ENCODE measurements at regions not wholly inside any gene's neighbourhood (a gene's known extent, or its start where the extent isn't known, plus 50 kb on each side); places are given as distances from the start of the nearest gene placed in this dataset.

DNA sequence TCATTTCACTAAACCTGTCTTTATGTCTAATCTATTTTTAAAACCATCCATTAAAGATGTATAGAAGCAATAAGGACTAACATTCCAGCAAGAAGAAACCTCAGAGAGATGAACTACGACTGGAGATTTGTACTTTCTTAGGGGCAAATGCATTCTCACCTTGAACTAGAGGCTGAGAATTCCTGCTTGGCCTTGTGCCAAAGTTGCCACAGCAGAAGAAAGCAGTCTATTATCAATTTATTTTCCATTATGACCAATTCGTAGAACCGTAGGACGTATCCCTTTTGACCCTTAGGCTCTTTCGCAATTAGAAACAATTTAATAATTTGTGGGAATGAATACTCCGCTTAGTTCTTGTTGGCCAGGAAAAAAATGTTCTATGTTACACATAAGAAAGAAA lies 1647.4 kb upstream of the CDH9 start:
- no peaks in the 10 kb centered on the region for H3K27me3 ChIP-seq (ENCODE audit: insufficient read depth, low read length)
- no peaks in the 10 kb centered on the region for H3K9me3 Mint-ChIP-seq
- H3K36me3 Mint-ChIP-seq (ENCODE audit: insufficient read depth in 1 of 3, low read depth in 3 of 3), result no peaks in the 10 kb centered on the region
- no peak overlapping the region for H3K27ac Mint-ChIP-seq
- no CpG with 5 or more reads among the region's 6 CpGs for WGBS (ENCODE audit: extremely low coverage, insufficient read length, low lambda C conversion rate)
- no peaks in the 10 kb centered on the region for H4K20me1 ChIP-seq (ENCODE audit: control insufficient read depth, insufficient read depth, insufficient read length)
- no peak overlapping the region for H2BK20ac ChIP-seq (ENCODE audit: low read depth, low read length, poor library complexity, severe bottlenecking)
- no peak overlapping the region for H3K14ac ChIP-seq (ENCODE audit: insufficient read depth, low read length)
- H3K9ac ChIP-seq (ENCODE audit: extremely low read depth, insufficient read length, low read length), result no peak overlapping the region
- H3K56ac ChIP-seq (ENCODE audit: insufficient read length, low read depth, low read length), result no peak overlapping the region
- H3T11ph ChIP-seq (ENCODE audit: low read length), result no peak overlapping the region
- H2AFZ ChIP-seq (ENCODE audit: low read length), result no peak overlapping the region
- no peaks in the 10 kb centered on the region for H3K23me2 ChIP-seq (ENCODE audit: insufficient read length, low read depth, low read length, poor library complexity, severe bottlenecking)
- H2BK120ac ChIP-seq (ENCODE audit: low read depth, low read length, poor library complexity, severe bottlenecking), result no peak overlapping the region
- H3K23ac ChIP-seq (ENCODE audit: insufficient read length, low read depth, low read length), result no peak overlapping the region
- H3K9me3 ChIP-seq (ENCODE audit: control insufficient read depth, low read depth, low read length), result no peaks in the 10 kb centered on the region
- TF ChIP-seq, protein P1, sequence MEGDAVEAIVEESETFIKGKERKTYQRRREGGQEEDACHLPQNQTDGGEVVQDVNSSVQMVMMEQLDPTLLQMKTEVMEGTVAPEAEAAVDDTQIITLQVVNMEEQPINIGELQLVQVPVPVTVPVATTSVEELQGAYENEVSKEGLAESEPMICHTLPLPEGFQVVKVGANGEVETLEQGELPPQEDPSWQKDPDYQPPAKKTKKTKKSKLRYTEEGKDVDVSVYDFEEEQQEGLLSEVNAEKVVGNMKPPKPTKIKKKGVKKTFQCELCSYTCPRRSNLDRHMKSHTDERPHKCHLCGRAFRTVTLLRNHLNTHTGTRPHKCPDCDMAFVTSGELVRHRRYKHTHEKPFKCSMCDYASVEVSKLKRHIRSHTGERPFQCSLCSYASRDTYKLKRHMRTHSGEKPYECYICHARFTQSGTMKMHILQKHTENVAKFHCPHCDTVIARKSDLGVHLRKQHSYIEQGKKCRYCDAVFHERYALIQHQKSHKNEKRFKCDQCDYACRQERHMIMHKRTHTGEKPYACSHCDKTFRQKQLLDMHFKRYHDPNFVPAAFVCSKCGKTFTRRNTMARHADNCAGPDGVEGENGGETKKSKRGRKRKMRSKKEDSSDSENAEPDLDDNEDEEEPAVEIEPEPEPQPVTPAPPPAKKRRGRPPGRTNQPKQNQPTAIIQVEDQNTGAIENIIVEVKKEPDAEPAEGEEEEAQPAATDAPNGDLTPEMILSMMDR (conservative IDR thresholded peaks at IDR 0.05), result no peak
- no peak overlapping the region for H4K5ac ChIP-seq (ENCODE audit: insufficient read length, low read depth, low read length)
- H3K79me1 ChIP-seq (ENCODE audit: insufficient read depth, low read depth, low read length, poor library complexity, severe bottlenecking), result no peaks in the 10 kb centered on the region
- no peaks in the 10 kb centered on the region for H3K4me1 Mint-ChIP-seq
- H3K4me3 Mint-ChIP-seq, result no peak overlapping the region
- H3K4ac ChIP-seq (ENCODE audit: low read depth, low read length), result no peak overlapping the region
- no peak for DNase-seq
- no peaks in the 10 kb centered on the region for H3K4me1 ChIP-seq (ENCODE audit: insufficient read depth, low read length)
- no peak overlapping the region for H2BK15ac ChIP-seq (ENCODE audit: low read depth, low read length)
- H3K27me3 Mint-ChIP-seq (ENCODE audit: low read depth), result no peaks in the 10 kb centered on the region
- H3K4me2 ChIP-seq (ENCODE audit: insufficient read depth, insufficient read length, low read length), result no peak overlapping the region
- no peak overlapping the region for H4K91ac ChIP-seq (ENCODE audit: insufficient read length, low read depth, low read length)
- H2BK12ac ChIP-seq (ENCODE audit: insufficient read length, low read depth, low read length), result no peak overlapping the region
- H3K18ac ChIP-seq (ENCODE audit: insufficient read length, low read depth, low read length), result no peak overlapping the region
- H3K79me2 ChIP-seq (ENCODE audit: insufficient read depth, low read length), result no peaks in the 10 kb centered on the region
- H2BK5ac ChIP-seq (ENCODE audit: insufficient read length, low read length), result no peak overlapping the region
- H2AK5ac ChIP-seq (ENCODE audit: insufficient read length, low read length), result no peak overlapping the region
- no peak overlapping the region for H3K27ac ChIP-seq (ENCODE audit: insufficient read length, low read depth, low read length)
- H4K8ac ChIP-seq (replicated peaks; ENCODE audit: insufficient read length, low read depth, low read length), result no peak overlapping the region

Measured in H9 (cell line).